ENCODE measurements at regions not wholly inside any gene's neighbourhood (a gene's known extent, or its start where the extent isn't known, plus 50 kb on each side); places are given as distances from the start of the nearest gene placed in this dataset.

DNA sequence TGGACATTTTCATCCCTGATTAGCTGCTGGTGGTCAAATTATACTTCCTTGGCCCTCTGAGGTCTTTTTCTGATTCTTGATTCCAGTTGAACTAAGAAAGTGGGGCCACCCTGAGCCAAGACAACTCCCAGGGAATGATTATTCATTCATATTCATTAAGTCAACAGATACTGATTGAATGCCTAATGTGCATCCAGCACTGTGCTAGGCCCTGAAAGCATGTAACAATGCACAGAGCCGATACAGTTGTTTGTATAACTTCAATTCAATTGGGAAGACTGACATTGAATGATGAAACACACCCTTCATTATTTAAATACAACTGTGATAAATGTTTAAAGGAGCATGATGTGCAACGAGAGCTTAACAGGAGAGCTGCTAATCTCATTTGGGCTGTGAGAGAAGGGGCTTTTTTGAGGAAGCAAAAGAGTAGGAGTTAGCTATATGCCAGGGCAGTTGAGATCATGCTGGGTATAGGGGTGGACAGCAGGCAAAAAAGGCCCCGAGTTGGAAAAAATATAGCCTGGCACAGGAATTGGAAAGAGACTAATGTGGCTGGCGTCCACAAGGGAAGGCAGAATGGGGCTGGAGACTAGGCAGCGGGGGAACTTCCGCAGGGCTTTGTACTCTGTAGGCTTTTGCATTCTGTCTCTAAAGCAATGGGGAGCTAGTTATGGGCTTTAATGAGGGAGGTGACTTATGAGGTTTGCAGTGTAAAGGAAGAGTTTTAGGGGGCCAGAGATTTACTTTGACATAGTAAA is 57.2 kb upstream of the ACVR1 start:
- DNase-seq: no peak

DNA sequence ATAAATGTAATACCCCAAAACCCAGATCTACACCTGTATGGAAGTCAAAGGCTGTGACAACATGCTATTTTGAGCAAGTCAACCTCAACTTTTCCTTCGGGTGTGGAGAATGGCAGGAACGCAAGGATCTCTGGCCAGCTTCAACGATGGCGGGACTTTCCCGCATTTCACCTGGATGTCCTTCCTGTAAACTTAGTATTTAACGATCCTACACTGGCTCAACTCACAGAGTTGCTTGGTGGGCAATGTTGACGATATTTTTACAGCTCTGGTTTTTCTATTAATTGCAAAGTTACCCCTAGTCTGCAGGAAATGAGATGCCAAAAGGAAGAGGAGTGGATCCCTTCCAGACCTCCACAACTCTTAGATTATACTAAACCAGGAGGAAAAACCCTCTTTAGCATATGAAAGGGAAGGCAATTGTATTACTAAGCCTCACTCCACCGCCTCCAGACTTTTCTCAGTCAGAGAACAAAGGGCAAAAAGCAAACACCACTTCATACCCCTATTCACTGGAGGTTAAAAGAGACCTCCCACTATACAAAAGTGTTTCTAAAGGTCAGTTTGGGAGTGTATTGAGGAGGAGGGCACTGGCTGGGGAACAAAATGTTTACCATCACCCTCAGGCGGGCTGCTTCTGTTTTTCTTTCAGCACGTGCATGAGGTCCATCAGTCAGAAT is 56.5 kb upstream of the ACVR1 start:
- no peak for DNase-seq

DNA sequence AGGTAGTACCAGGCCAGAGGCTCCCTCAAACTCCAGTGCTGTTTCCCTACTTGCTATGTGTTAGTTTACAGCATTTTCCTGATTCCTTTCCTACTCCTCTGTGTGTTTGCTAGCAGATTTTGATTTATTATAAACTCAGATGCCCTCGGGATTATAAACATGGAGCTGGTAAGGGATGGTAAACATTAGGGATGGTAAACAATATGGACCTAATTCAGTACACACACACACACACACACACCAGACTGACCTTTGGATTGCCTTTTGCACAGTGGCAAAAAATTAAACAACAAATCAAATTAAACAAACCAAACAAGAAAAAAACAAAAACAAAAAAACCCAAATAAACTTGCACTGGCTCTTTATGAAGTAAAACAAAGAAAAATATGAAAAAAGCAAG is 55.4 kb upstream of the ACVR1 start:
- DNase-seq: no peak

DNA sequence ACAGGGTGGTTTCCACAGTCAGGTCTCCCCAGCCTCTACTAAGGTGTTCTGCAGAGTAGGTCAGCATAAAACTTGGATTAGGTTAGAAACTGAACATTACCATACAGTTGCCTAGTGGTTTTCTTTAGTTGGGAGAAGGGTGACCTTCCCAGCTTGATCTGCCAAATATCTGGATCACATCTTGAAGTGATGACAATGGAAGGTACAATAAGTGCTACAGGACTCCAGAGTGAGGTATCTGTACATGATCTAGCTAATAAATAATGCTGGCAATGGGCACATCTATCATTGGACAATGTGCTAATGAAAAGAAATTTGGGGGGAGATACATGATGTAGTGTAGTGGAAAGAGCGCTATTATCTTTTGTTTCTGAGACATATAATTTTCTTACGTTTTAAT is 54.6 kb upstream of the ACVR1 start:
- DNase-seq: no peak

DNA sequence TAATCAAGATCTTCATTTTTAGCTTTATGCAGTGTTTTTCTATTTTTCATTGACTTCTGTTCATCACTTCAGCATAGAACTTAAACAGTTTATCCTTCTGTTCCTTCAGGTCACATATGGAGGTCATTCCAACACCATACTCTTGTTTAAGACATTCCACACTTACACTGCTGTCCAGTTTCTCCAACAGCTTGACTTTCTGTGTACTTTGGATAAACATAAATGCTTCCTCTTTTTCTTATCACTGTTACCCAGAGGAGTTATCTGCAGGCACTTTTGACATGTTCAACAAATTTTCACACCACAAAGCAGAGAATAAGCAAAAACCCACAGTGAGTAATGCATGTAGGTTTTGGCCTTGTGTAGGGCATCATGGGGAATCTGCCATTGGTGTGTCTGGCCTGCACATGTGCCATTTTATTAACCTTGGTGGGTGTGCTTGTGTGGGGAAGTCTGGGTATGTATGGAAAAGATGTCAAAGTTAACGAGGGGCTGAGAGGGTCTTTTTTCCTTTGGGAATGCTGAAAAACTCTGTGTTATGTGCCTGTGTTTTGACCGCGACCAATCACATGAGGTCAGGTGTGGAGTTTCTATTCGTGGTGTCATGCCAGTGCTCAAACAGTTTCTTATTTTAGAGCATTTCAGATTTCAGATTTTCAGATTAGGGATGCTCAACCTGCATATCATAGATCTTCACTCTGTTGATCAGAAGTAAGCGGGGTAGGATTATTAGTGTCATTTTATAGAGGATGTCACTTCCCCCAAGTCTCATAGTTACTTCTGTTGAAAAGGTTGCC is 53.9 kb upstream of the ACVR1 start:
- peak; percentile 97 for DNase-seq

DNA sequence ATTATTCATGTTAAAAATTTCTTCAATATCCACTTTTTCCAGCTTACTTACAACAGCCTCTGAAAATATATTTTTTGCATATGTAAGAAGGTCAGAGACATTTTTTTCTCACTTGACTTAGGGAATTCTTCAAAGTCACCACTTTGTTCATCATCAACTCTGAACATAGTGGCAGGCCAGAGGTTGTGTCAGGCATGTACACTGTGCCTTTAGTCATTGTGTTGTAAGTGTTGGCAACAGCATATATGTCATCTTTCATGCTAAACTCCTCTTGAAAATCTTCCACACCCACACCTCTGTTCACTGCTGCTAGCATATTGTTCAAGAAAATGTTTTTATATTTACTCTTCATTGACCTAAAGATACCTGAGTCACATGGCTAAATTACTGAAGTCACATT is 52.2 kb upstream of the ACVR1 start:
- no peak for DNase-seq

DNA sequence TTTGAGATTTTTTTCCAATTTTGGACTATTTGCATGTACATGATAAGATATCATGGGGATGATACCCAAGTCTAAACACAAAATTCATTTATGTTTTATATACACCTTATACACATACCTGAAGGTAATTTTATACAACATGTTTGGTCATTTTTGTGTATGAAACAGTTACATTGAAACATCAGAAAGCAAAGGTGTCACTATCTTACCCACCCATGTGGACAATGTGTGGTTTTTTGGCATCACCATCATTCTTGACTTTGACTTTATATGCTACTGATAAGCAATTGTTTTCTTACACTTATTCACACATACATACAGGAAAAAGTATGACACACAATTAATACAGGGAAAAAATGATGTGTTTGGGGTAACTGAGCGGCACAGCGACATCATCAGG is 51.0 kb upstream of the ACVR1 start:
- DNase-seq: peak; percentile 60
